Stimulated activated CD4-positive, alpha-beta T cell treated with anti-CD3 and anti-CD28 coated beads, TNF-alpha, amount 100 ng/mL, for 48 hours (primary cell): ENCODE measurements at regions not wholly inside any gene's neighbourhood (a gene's known extent, or its start where the extent isn't known, plus 50 kb on each side); places are given as distances from the start of the nearest gene placed in this dataset.

Experiments used
- DNase-seq, 3 donors: peaks; one replicate each; pipeline ENCODE4 v3.0.0-alpha.2; 2020; ENCODE audit warnings: low read depth in 3 of 3

GRCh38 chr4:63632858-63633257, 776.4 kb downstream of the TECRL start:
- no peak for DNase-seq

DNA sequence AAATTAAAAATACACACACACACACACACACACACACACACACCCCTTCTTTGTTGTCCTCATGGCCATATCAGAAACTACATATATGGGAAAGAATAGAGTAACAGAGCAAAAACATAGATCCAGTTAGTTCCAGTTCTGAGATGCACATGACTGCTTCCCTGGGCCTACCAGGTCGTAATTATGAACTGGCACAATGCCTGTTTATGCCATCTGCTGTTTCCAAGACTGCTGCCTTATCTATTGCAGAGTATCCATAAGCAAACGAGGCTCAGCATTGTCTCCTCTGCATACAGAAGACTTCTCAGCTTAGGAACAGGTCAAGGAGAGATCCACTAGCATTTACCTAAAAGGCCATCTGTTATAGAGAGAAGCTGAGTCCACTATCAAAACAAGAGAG, 789.0 kb downstream of the TECRL start:
- no peak for DNase-seq

DNA sequence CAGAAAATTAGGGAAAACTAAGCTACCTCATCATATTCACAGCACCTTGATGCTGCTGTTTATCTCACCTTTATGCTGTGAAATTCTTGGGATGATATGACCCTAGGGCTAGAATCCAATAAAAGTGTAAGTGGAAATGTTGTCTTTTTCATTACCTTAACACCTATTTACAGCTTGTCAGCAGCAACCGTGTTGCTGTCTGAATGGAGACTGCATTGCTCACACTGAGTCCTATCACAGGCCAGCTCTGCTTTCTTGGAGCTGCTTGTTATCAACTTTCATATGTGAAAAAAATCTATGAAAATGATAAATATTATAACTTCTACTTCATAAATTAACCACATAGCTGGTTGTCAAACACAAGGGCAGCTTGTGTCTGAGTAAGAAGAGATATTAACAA, 789.5 kb downstream of the TECRL start:
- DNase-seq, result no peak

DNA sequence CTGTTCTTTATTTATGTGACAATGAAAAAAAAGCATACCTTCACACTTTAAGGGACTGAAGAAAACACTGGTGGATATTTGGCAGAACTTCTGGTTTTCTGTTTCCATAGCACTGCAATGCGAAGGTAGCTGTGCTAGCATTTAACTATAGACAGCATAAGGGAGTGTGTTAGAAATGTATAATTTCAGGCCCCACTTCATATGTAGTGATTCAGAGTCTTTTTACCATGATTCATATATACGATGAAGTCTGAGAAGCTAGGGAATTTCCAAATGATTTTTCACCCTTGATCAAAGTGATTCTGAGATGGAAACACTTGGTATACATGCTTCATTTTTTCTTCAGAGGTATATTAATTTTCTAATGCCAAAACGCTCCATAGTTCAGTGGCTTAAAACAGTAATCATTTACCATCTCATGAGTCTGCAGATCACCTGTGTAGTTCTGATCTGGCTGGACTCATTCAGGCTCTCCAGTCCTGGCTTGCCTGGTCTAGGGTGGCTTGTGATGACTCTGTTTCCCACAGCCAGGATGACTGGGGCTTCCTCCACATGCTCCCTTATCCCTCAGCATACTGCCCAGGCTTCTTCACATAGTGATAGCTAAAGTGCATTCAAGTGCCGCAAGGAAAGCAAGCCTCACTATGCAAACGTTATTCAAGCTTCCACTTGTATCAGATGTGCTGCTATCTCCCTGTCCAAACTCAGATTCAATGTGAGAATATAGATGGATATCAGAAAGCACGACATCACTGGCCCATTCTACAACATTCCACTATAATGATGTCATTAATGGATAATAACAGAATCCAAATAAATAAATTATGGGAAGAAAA, 790.1 kb downstream of the TECRL start:
- no peak for DNase-seq

DNA sequence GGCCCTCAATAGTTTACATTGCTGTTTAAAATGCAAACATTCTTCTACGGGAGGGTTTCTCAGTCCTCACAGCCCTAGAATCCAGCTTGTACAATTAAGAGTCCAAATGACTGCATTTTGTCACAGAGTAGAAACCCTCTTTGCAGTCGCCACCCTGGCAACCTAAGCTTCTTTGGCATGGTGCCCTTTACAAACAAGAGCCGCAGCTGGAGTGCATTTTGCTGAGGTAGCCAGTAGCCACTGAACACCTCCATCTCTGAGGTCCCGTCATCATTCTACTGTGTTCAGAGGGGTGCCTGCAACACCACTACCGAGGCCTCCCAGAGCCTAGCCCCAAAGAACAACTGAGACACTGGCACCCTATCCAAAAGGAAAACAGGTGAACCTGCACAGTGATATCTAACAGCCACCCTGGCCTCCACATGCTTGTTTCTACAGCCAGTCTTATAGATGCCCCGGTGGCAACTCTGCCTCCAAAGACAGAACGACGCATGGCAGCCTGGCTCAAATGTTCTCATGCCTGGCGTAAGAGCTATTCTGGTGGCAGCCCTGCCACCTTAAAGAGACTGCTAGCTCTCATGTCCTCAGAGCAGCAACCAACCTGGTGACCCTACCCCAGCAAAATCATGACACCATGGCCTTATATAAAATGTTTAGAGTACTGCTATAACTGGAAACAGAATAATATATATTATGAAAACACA, 801.9 kb downstream of the TECRL start:
- DNase-seq, result no peak

- no peak for DNase-seq
Observed at GRCh38 chr4:63589796-63590195, 819.5 kb downstream of the TECRL start.

GRCh38 chr4:63583561-63583960, 825.7 kb downstream of the TECRL start:
- DNase-seq, result no peak

DNA sequence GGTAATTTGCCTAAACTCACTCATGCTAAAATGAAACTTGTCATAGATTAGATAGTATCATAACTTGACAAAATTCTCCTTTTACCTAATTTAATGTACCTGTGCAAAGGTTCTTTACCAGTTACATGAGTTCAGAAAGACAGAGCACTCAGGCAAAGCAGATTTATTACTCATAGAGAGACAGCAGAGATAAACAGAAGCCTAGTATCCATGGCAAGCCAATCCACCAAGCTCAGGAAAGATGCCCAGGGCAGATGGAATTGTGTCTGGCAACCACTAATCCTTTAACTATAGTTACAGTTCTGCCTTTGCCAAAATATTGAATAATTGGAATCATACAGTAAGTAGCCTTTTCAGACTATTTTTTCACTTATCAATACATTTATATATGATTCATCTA, 826.2 kb downstream of the TECRL start:
- DNase-seq, result no peak

GRCh38 chr4:63580796-63581475, 828.3 kb downstream of the TECRL start:
- DNase-seq, result no peak

DNA sequence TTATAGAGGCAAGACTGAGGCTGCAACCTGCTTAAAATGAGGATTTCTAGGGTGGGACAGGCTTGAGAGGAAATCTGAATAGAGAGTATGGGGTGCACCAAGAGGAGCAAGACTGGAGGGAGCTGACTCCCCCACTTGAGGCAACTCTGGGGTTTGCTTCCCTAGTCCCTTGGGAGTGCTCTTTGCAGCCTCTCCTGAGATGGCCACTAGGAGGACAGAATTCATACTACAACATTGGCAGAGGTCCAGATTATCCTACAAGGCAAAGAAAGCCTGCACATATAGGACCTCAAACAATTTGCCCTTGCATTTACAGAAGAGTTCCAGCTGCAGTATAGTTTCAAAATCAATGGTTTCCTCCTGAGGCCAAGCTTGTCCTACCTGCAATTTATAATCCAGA, 830.9 kb downstream of the TECRL start:
- DNase-seq, result no peak

GRCh38 chr4:63566658-63567057, 842.6 kb downstream of the TECRL start:
- no peak for DNase-seq

DNA sequence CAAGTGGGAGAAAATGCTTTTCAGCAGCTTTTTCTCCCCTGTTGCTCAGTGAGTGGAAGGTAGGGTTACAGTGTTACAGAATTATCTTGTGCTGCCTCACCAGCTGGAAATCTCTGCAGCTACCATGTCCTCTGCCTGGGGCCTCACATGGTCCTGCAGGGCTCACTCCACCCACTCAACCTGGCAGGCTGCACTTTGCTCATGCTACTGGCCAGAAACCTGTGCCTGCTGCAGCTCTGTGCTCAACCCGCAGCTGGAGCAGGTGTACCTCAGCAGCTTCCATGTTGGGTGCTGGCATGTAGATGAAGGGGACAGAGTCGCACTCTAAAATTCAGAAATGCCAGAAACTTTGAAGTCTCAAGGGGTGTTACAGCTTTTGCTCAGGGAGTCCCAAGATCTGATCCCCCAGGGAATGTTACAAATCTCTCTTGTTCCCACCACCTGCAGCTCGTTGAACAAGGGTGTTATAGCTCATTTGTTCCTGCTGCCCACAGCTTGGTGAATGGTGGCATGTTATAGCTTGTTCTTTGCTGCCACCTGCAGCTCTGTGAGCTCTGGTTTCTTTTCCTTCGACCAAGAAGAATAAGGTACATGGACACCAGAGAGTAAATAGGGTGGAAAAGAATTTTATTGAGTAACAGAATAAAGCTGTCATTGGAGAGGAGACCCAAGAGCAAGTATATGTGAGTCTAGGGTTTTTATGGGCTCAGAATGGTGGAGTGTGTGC, 845.8 kb downstream of the TECRL start:
- DNase-seq, result no peak

DNA sequence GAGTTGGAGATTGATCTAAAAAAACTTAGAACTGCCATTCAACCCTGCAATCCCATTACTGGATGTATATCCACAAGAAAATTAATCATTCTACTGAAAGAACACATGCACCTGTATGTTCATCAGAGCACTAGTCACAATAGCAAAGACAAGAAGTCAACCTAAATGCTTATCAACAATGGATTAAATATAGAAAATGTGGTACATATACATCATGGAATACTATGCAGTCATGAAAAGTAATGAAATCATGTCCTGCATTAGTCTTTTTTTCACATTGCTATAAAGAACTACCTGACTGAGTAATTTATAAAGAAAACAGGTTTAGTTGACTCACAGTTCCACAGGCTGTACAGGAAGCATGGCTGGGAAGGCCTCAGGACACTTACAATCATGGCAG, 850.5 kb downstream of the TECRL start:
- no peak for DNase-seq

DNA sequence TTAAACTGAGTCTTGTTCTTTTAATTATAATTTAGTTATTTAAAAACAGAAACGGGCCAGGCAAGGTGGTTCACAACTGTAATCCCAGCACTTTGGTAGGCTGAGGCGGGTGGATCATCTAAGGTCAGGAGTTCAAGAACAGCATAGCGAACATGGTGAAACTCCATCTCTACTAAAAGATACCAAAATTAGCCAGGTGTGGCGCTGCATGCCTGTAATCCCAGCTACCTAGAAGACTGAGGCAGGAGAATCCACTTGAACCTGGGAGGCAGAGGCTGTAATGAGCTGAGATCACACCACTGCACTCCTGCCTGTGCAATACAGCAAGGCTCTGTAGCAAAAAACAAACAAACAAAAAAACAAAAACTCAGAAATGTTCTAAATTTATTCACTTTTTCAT, 852.9 kb downstream of the TECRL start:
- no peak for DNase-seq

GRCh38 chr4:63553123-63553522, 856.1 kb downstream of the TECRL start:
- DNase-seq, result no peak

DNA sequence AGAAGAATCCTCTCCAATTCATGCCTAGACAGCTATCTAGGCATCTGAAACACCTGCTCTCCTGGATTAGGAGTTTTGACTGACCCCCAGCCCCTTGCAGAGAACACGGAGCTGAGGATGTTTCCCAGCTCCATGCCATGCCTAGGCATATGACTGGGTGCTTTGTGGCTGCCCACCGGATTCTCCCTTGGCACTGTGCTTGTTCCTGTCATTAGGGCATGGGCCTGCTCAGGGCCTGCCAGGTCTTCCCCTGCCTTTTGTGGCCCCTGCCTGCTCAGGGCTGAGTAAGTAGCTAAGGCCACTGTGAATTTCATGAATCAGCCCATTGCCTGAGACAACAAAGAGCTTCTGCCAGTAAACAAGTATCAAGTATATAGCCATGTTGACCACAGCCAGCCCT, 867.4 kb downstream of the TECRL start:
- DNase-seq, result no peak

- DNase-seq, result no peak
Observed at GRCh38 chr4:63529581-63530337, 879.5 kb downstream of the TECRL start.

GRCh38 chr4:63528256-63528991, 880.8 kb downstream of the TECRL start:
- no peak for DNase-seq

DNA sequence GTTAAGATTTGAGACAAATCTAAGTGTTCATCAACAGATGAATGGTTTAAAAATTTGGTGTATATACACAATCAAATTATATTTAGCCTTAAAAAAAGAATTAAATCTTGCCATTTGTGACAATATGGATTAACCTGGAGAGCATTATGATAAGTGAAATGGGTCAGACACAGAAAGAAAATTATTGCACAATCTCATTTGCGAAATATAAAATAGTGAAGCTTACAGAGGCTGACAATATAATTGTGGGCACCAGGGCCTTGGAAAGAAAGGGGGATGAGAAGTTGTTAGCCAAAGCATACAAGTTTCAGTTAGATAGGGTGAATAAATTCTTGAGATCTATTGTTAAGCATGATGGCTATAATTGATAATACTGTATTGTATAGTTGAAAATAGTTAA, 883.0 kb downstream of the TECRL start:
- DNase-seq, result no peak

DNA sequence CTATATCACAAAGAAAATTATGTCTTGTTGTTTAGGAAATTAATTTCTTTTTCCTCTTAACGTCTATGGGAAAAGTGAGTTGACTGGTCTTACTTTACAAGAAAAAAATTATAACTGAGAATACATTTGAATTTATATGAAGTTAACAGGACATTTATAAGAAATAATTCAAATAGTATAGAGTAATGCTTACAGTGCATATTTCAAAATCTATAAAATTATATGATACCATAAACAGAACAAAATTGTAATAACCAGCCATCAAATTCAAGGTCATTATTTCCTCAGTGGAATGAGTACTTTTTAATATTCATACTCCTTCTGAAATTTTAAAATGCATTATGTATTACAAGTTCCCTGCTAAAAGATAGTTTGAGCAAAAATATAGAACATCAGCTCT, 884.5 kb downstream of the TECRL start:
- DNase-seq, result no peak
